ENCODE measurements at regions not wholly inside any gene's neighbourhood (a gene's known extent, or its start where the extent isn't known, plus 50 kb on each side); places are given as distances from the start of the nearest gene placed in this dataset.

DNA sequence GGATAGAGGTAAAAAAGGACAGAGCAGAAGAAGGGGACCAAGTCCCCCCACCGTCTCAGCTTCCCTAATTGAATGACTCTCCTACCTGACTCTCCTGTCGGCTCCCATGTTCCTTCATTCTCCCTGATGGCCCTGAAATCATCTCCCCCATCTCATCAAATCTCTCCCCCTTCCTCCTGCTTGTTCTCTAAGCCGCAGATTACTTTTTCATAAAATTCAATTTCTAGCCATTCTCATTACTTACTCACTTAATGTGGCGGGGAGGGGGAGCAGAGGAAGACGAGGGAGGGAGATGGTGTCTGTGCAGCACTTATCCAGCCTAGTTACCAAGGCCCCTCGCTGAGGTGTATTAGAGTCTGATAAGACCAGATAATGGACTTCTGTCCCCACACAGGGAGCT is 161.5 kb downstream of the CCT6B start:
- no peak for TF ChIP-seq EP300 (IDR thresholded peaks at IDR 0.05)
- TF ChIP-seq POLR2A (IDR thresholded peaks at IDR 0.05), result no peak
- TF ChIP-seq, protein P1, sequence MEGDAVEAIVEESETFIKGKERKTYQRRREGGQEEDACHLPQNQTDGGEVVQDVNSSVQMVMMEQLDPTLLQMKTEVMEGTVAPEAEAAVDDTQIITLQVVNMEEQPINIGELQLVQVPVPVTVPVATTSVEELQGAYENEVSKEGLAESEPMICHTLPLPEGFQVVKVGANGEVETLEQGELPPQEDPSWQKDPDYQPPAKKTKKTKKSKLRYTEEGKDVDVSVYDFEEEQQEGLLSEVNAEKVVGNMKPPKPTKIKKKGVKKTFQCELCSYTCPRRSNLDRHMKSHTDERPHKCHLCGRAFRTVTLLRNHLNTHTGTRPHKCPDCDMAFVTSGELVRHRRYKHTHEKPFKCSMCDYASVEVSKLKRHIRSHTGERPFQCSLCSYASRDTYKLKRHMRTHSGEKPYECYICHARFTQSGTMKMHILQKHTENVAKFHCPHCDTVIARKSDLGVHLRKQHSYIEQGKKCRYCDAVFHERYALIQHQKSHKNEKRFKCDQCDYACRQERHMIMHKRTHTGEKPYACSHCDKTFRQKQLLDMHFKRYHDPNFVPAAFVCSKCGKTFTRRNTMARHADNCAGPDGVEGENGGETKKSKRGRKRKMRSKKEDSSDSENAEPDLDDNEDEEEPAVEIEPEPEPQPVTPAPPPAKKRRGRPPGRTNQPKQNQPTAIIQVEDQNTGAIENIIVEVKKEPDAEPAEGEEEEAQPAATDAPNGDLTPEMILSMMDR (IDR thresholded peaks at IDR 0.05), result no peak

Measured in tibial nerve (tissue), 4 donors.